ENCODE measurements at regions not wholly inside any gene's neighbourhood (a gene's known extent, or its start where the extent isn't known, plus 50 kb on each side); places are given as distances from the start of the nearest gene placed in this dataset.
"Not testable (repeated sequence)": the region's sequence is repeated elsewhere in the genome, so short reads cannot be mapped to it uniquely, and the experiment has no call there.

- not testable (repeated sequence) for H3K79me1 ChIP-seq (ENCODE audit: low read length); H3K4me1 ChIP-seq (ENCODE audit: control insufficient read depth, low read depth, low read length); H3K9ac ChIP-seq (ENCODE audit: low read length); H4K8ac ChIP-seq (ENCODE audit: low read depth, low read length); H3K27me3 ChIP-seq (ENCODE audit: insufficient read depth, low read length, poor library complexity); H3K27ac ChIP-seq (ENCODE audit: low read depth, low read length); H3K4ac ChIP-seq (ENCODE audit: low read depth, low read length); DNase-seq; H3K56ac ChIP-seq (ENCODE audit: low read length); H3K18ac ChIP-seq (ENCODE audit: low read length); H4K5ac ChIP-seq (ENCODE audit: low read length); H2BK120ac ChIP-seq (ENCODE audit: low read depth, low read length); H3K4me2 ChIP-seq (ENCODE audit: low read length); H3K36me3 ChIP-seq (ENCODE audit: control insufficient read depth, insufficient read depth, low read length); H2AK5ac ChIP-seq (ENCODE audit: low read length); H3K4me3 ChIP-seq (ENCODE audit: low read length); H2BK15ac ChIP-seq (replicated peaks; ENCODE audit: low read depth); H3K23ac ChIP-seq (ENCODE audit: low read length); H3K79me2 ChIP-seq (ENCODE audit: control insufficient read depth, insufficient read depth, low read length); H2BK5ac ChIP-seq (ENCODE audit: low read length)
- no CpG with 5 or more reads among the region's 5 CpGs for WGBS (ENCODE audit: extremely low coverage, insufficient coverage, low lambda C conversion rate)
These were observed 223.6 kb upstream of the DLGAP1 start for GRCh38 chr18:4678685-4679084.

GRCh38 chr18:4677006-4677405 lies 221.9 kb upstream of the DLGAP1 start:
- WGBS (ENCODE audit: extremely low coverage, insufficient coverage, low lambda C conversion rate) = no CpG with 5 or more reads among the region's 3 CpGs
- no peak overlapping the region for H4K5ac ChIP-seq (ENCODE audit: low read length)
- no peaks in the 10 kb centered on the region for H3K4me1 ChIP-seq (ENCODE audit: control insufficient read depth, low read depth, low read length)

GRCh38 chr18:4672162-4672561 lies 217.1 kb upstream of the DLGAP1 start:
- Histone ChIP-seq H3K23ac (ENCODE audit: low read length) (no peak overlapping the region), H4K8ac (ENCODE audit: low read depth, low read length) (no peak overlapping the region), H2BK120ac (ENCODE audit: low read depth, low read length) (no peak overlapping the region), H3K56ac (ENCODE audit: low read length) (no peak overlapping the region), H3K4me3 (ENCODE audit: low read length) (no peak overlapping the region), H2BK5ac (ENCODE audit: low read length) (no peak overlapping the region), H3K27me3 (ENCODE audit: insufficient read depth, low read length, poor library complexity) (no peaks in the 10 kb centered on the region), H3K4me1 (ENCODE audit: control insufficient read depth, low read depth, low read length) (no peaks in the 10 kb centered on the region), H2BK15ac (replicated peaks; ENCODE audit: low read depth) (no peak overlapping the region), H3K27ac (ENCODE audit: low read depth, low read length) (no peak overlapping the region), H3K36me3 (ENCODE audit: control insufficient read depth, insufficient read depth, low read length) (no peaks in the 10 kb centered on the region), H4K5ac (ENCODE audit: low read length) (no peak overlapping the region), H3K79me1 (ENCODE audit: low read length) (no peaks in the 10 kb centered on the region), H3K4ac (ENCODE audit: low read depth, low read length) (no peak overlapping the region), H3K79me2 (ENCODE audit: control insufficient read depth, insufficient read depth, low read length) (no peaks in the 10 kb centered on the region), H3K18ac (ENCODE audit: low read length) (no peak overlapping the region), H3K4me2 (ENCODE audit: low read length) (no peak overlapping the region), H2AK5ac (ENCODE audit: low read length) (no peak overlapping the region), H3K9ac (ENCODE audit: low read length) (no peak overlapping the region)
- no CpG with 5 or more reads among the region's 6 CpGs for WGBS (ENCODE audit: extremely low coverage, insufficient coverage, low lambda C conversion rate)
- no peak for DNase-seq

More at GRCh38 chr18:4677006-4677405, 221.9 kb upstream of the DLGAP1 start:
- H3K4me3 ChIP-seq (ENCODE audit: low read length) = no peak overlapping the region
- H3K9ac ChIP-seq (ENCODE audit: low read length) = no peak overlapping the region
- no peak overlapping the region for H3K56ac ChIP-seq (ENCODE audit: low read length)
- H3K4me2 ChIP-seq (ENCODE audit: low read length) = no peak overlapping the region
- H3K27ac ChIP-seq (ENCODE audit: low read depth, low read length) = no peak overlapping the region
- no peak overlapping the region for H3K23ac ChIP-seq (ENCODE audit: low read length)
- H2BK15ac ChIP-seq (replicated peaks; ENCODE audit: low read depth) = no peak overlapping the region
- no peaks in the 10 kb centered on the region for H3K79me2 ChIP-seq (ENCODE audit: control insufficient read depth, insufficient read depth, low read length)
- H2BK5ac ChIP-seq (ENCODE audit: low read length) = no peak overlapping the region
- H3K79me1 ChIP-seq (ENCODE audit: low read length) = no peaks in the 10 kb centered on the region
- no peak overlapping the region for H4K8ac ChIP-seq (ENCODE audit: low read depth, low read length)
- H3K4ac ChIP-seq (ENCODE audit: low read depth, low read length) = peak overlapping the region; percentile 7
- no peak overlapping the region for H2BK120ac ChIP-seq (ENCODE audit: low read depth, low read length)
- H3K18ac ChIP-seq (ENCODE audit: low read length) = no peak overlapping the region
- no peaks in the 10 kb centered on the region for H3K36me3 ChIP-seq (ENCODE audit: control insufficient read depth, insufficient read depth, low read length)
- DNase-seq = no peak
- H3K27me3 ChIP-seq (ENCODE audit: insufficient read depth, low read length, poor library complexity) = no peaks in the 10 kb centered on the region
- no peak overlapping the region for H2AK5ac ChIP-seq (ENCODE audit: low read length)

GRCh38 chr18:4658804-4659203 lies 203.7 kb upstream of the DLGAP1 start:
- Histone ChIP-seq H3K4me1 (ENCODE audit: control insufficient read depth, low read depth, low read length) (no peaks in the 10 kb centered on the region), H3K4ac (ENCODE audit: low read depth, low read length) (no peak overlapping the region), H3K36me3 (ENCODE audit: control insufficient read depth, insufficient read depth, low read length) (no peaks in the 10 kb centered on the region), H2BK120ac (ENCODE audit: low read depth, low read length) (no peak overlapping the region), H2BK5ac (ENCODE audit: low read length) (no peak overlapping the region), H3K27ac (ENCODE audit: low read depth, low read length) (no peak overlapping the region), H3K27me3 (ENCODE audit: insufficient read depth, low read length, poor library complexity) (no peaks in the 10 kb centered on the region), H3K9ac (ENCODE audit: low read length) (no peak overlapping the region), H3K23ac (ENCODE audit: low read length) (no peak overlapping the region), H3K18ac (ENCODE audit: low read length) (no peak overlapping the region), H3K4me2 (ENCODE audit: low read length) (no peak overlapping the region), H2AK5ac (ENCODE audit: low read length) (no peak overlapping the region), H4K8ac (ENCODE audit: low read depth, low read length) (no peak overlapping the region), H2BK15ac (replicated peaks; ENCODE audit: low read depth) (no peak overlapping the region), H4K5ac (ENCODE audit: low read length) (no peak overlapping the region), H3K79me1 (ENCODE audit: low read length) (no peaks in the 10 kb centered on the region), H3K4me3 (ENCODE audit: low read length) (no peak overlapping the region), H3K56ac (ENCODE audit: low read length) (no peak overlapping the region), H3K79me2 (ENCODE audit: control insufficient read depth, insufficient read depth, low read length) (no peaks in the 10 kb centered on the region)
- DNase-seq = no peak

GRCh38 chr18:4653418-4653817 lies 198.3 kb upstream of the DLGAP1 start:
- H3K79me1 ChIP-seq (ENCODE audit: low read length) = no peaks in the 10 kb centered on the region
- H3K4me1 ChIP-seq (ENCODE audit: control insufficient read depth, low read depth, low read length) = no peaks in the 10 kb centered on the region
- H2BK15ac ChIP-seq (replicated peaks; ENCODE audit: low read depth) = no peak overlapping the region
- no peak overlapping the region for H3K9ac ChIP-seq (ENCODE audit: low read length)
- H3K27ac ChIP-seq (ENCODE audit: low read depth, low read length) = no peak overlapping the region
- no peak overlapping the region for H2AK5ac ChIP-seq (ENCODE audit: low read length)
- no peak for DNase-seq
- H3K56ac ChIP-seq (ENCODE audit: low read length) = no peak overlapping the region
- H2BK120ac ChIP-seq (ENCODE audit: low read depth, low read length) = no peak overlapping the region
- H2BK5ac ChIP-seq (ENCODE audit: low read length) = no peak overlapping the region
- H3K79me2 ChIP-seq (ENCODE audit: control insufficient read depth, insufficient read depth, low read length) = no peaks in the 10 kb centered on the region
- H3K27me3 ChIP-seq (ENCODE audit: insufficient read depth, low read length, poor library complexity) = no peaks in the 10 kb centered on the region
- no peaks in the 10 kb centered on the region for H3K36me3 ChIP-seq (ENCODE audit: control insufficient read depth, insufficient read depth, low read length)
- H3K18ac ChIP-seq (ENCODE audit: low read length) = no peak overlapping the region
- H3K4me3 ChIP-seq (ENCODE audit: low read length) = no peak overlapping the region
- no peak overlapping the region for H4K8ac ChIP-seq (ENCODE audit: low read depth, low read length)
- no peak overlapping the region for H3K4me2 ChIP-seq (ENCODE audit: low read length)
- H3K4ac ChIP-seq (ENCODE audit: low read depth, low read length) = no peak overlapping the region
- WGBS (ENCODE audit: extremely low coverage, insufficient coverage, low lambda C conversion rate) = no CpG with 5 or more reads among the region's 2 CpGs
- H3K23ac ChIP-seq (ENCODE audit: low read length) = no peak overlapping the region
- no peak overlapping the region for H4K5ac ChIP-seq (ENCODE audit: low read length)

DNA sequence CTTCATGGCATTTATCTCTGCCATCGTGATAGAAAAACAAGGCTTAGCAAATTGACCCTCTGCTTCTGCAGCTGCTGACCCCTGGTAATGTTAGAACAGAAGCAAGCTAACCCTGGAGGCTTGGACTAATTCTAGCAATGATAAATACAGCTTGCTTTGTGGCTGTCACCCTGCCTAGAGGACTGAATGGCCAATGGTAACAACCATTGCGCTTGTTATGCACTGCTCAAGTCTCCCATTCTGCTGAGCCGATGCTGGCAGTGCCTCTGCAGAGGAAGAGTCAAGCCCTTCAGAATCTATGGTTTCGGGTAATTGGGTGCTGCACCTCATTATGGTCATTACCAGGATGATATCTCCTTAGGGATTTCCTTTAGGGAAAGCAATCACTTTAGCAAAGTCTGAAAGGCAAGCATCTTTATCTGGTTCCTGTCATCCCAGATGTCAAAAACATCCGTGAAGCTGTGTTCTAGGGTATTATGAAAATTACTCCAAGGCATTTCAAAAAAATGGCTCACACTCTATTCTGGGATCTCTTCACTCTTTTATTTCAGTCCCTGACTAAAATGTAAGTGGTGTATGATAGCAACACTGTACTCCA lies 186.8 kb upstream of the DLGAP1 start:
- H3K4ac ChIP-seq (ENCODE audit: low read depth, low read length) = no peak overlapping the region
- no peak overlapping the region for H2BK15ac ChIP-seq (replicated peaks; ENCODE audit: low read depth)
- no peak overlapping the region for H2BK120ac ChIP-seq (ENCODE audit: low read depth, low read length)
- no peak overlapping the region for H3K4me2 ChIP-seq (ENCODE audit: low read length)
- H3K79me1 ChIP-seq (ENCODE audit: low read length) = no peaks in the 10 kb centered on the region
- H3K79me2 ChIP-seq (ENCODE audit: control insufficient read depth, insufficient read depth, low read length) = no peaks in the 10 kb centered on the region
- no peak overlapping the region for H3K23ac ChIP-seq (ENCODE audit: low read length)
- H4K5ac ChIP-seq (ENCODE audit: low read length) = no peak overlapping the region
- no peak overlapping the region for H2AK5ac ChIP-seq (ENCODE audit: low read length)
- H3K56ac ChIP-seq (ENCODE audit: low read length) = no peak overlapping the region
- H3K4me1 ChIP-seq (ENCODE audit: control insufficient read depth, low read depth, low read length) = peaks cover 2% of the 10 kb centered on the region
- no peak for DNase-seq
- H3K27me3 ChIP-seq (ENCODE audit: insufficient read depth, low read length, poor library complexity) = no peaks in the 10 kb centered on the region
- no peak overlapping the region for H2BK5ac ChIP-seq (ENCODE audit: low read length)
- H3K9ac ChIP-seq (ENCODE audit: low read length) = no peak overlapping the region
- no peak overlapping the region for H3K4me3 ChIP-seq (ENCODE audit: low read length)
- no CpG with 5 or more reads among the region's 5 CpGs for WGBS (ENCODE audit: extremely low coverage, insufficient coverage, low lambda C conversion rate)
- no peak overlapping the region for H4K8ac ChIP-seq (ENCODE audit: low read depth, low read length)
- H3K18ac ChIP-seq (ENCODE audit: low read length) = no peak overlapping the region
- no peaks in the 10 kb centered on the region for H3K36me3 ChIP-seq (ENCODE audit: control insufficient read depth, insufficient read depth, low read length)
- H3K27ac ChIP-seq (ENCODE audit: low read depth, low read length) = no peak overlapping the region
